Spleen (tissue), 7 donors: ENCODE measurements at regions not wholly inside any gene's neighbourhood (a gene's known extent, or its start where the extent isn't known, plus 50 kb on each side); places are given as distances from the start of the nearest gene placed in this dataset.

Experiments used
- CTCF ChIP-seq, 11 experiments: fragments of 200-600 bp in 7 of 11; fragments of 450-650 bp in 4 of 11; sonication (generic) in 4 of 11; IDR thresholded peaks in 8 of 11; conservative IDR thresholded peaks in 3 of 11; 1 replicate in 7 of 11; 2 replicates in 4 of 11; pipeline versions ENCODE4 v1.4.0 to v1.8.0; 2016 to 2021; ENCODE audit warnings: antibody characterized with exemption in 11 of 11, inconsistent platforms in 4 of 11, mild to moderate bottlenecking in 1 of 11
- POLR2A ChIP-seq, 3 donors: fragments of 450-650 bp; IDR thresholded peaks; one replicate each; pipeline ENCODE4 v1.5.1; 2017; ENCODE audit warnings: antibody characterized with exemption in 3 of 3, mild to moderate bottlenecking in 1 of 3
- donor health status: DM: no; HTN: no; CAD: no; lungs with moderate emphysema.
- donor health status: DM: no; HTN: no; CAD: no.
- donor health status: DM: no; HTN: no; CAD: no.

- TF ChIP-seq CTCF (IDR thresholded peaks at IDR 0.05 in 8 of 11, conservative IDR thresholded peaks at IDR 0.05 in 3 of 11), result no peak
- no peak for TF ChIP-seq POLR2A (IDR thresholded peaks at IDR 0.05)
Observed at GRCh38 chr2:111633643-111634042, 250.3 kb downstream of the ANAPC1 start.
